GM23338 (cell line): ENCODE measurements at regions not wholly inside any gene's neighbourhood (a gene's known extent, or its start where the extent isn't known, plus 50 kb on each side); places are given as distances from the start of the nearest gene placed in this dataset.

Source experiments
- ATAC-seq: fragments of 200-7000 bp; cut with Tn5 transposase; 3 replicates; pipeline ENCODE4 v1.9.1; 2020
- DNase-seq: peaks from one replicate; pipeline ENCODE4 v3.0.0-alpha.2; 2015; ENCODE audit warnings: low spot score
- H2AFZ ChIP-seq: fragments of 200-600 bp; sonication (generic); 2 replicates; pipeline ENCODE4 v1.8.0; 2016; ENCODE audit warnings: antibody characterized with exemption, mild to moderate bottlenecking, moderate library complexity
- H3F3A ChIP-seq: fragments of 200-600 bp; sonication (generic); replicated peaks from 2 replicates; pipeline ENCODE4 v1.8.0; 2017; ENCODE audit warnings: antibody characterized with exemption, mixed run types, low read depth
- H3K27ac ChIP-seq: fragments of 200-600 bp; sonication (generic); 2 replicates; pipeline ENCODE4 v1.6.1; 2016; ENCODE audit warnings: low read depth
- H3K27me3 ChIP-seq: fragments of 200-600 bp; sonication (generic); 2 replicates; pipeline ENCODE4 v1.8.0; 2016; ENCODE audit warnings: mild to moderate bottlenecking, mixed run types, moderate library complexity; ENCODE audit not compliant: insufficient read depth
- H3K36me3 ChIP-seq: fragments of 200-600 bp; sonication (generic); 2 replicates; pipeline ENCODE4 v1.8.0; 2016; ENCODE audit warnings: mild to moderate bottlenecking; ENCODE audit not compliant: insufficient read depth
- H3K4me1 ChIP-seq: fragments of 200-600 bp; sonication (generic); 2 replicates; pipeline ENCODE4 v1.8.0; 2016; ENCODE audit warnings: mild to moderate bottlenecking, moderate library complexity; ENCODE audit not compliant: insufficient read depth
- H3K4me2 ChIP-seq: fragments of 200-600 bp; sonication (generic); 2 replicates; pipeline ENCODE4 v1.7.1; 2017; ENCODE audit warnings: mixed run types
- H3K4me3 ChIP-seq: fragments of 200-600 bp; sonication (generic); 2 replicates; pipeline ENCODE4 v1.6.1; 2016; ENCODE audit warnings: mixed run types
- H3K79me2 ChIP-seq: fragments of 200-600 bp; sonication (generic); replicated peaks from 2 replicates; pipeline ENCODE4 v1.8.0; 2017; ENCODE audit warnings: mild to moderate bottlenecking; ENCODE audit not compliant: insufficient read depth
- H3K9me2 ChIP-seq: fragments of 200-600 bp; sonication (generic); 2 replicates; pipeline ENCODE4 v1.8.0; 2017; ENCODE audit not compliant: insufficient read depth
- H4K20me1 ChIP-seq: fragments of 200-600 bp; sonication (generic); replicated peaks from 2 replicates; pipeline ENCODE4 v1.8.0; 2017; ENCODE audit warnings: mild to moderate bottlenecking; ENCODE audit not compliant: insufficient read depth
- H3K27ac Mint-ChIP-seq: 2 replicates; pipeline ENCODE4 v1.8.0; 2020; ENCODE audit warnings: inconsistent platforms, mild to moderate bottlenecking, moderate library complexity, mixed read lengths
- H3K27me3 Mint-ChIP-seq: 3 replicates; pipeline ENCODE4 v1.8.0; 2022; ENCODE audit warnings: low read depth, mild to moderate bottlenecking, moderate library complexity, mixed read lengths, inconsistent platforms; ENCODE audit not compliant: insufficient read depth, poor library complexity
- H3K36me3 Mint-ChIP-seq: 3 replicates; pipeline ENCODE4 v1.8.0; 2021; ENCODE audit warnings: low read depth, mild to moderate bottlenecking, inconsistent platforms, moderate library complexity, mixed read lengths
- H3K4me1 Mint-ChIP-seq: 3 replicates; pipeline ENCODE4 v1.8.0; 2020; ENCODE audit warnings: mild to moderate bottlenecking, inconsistent platforms, mixed read lengths
- H3K4me3 Mint-ChIP-seq: 3 replicates; pipeline ENCODE4 v1.8.0; 2021; ENCODE audit warnings: moderate library complexity, mild to moderate bottlenecking, inconsistent platforms, mixed read lengths
- H3K9me3 Mint-ChIP-seq: 3 replicates; pipeline ENCODE4 v1.8.0; 2020; ENCODE audit warnings: moderate library complexity, mild to moderate bottlenecking, inconsistent platforms, mixed read lengths
- CREB1 ChIP-seq: fragments of 250-450 bp; sonication (Bioruptor Pico); IDR thresholded peaks from 2 replicates; pipeline ENCODE4 v1.5.0; 2020; ENCODE audit warnings: low read depth, mild to moderate bottlenecking, moderate library complexity
- CTCF ChIP-seq, 2 experiments: fragments of 200-600 bp in 1 of 2; sonication (generic) in 1 of 2; conservative IDR thresholded peaks; 2 replicates each; pipeline versions ENCODE4 v1.5.1 to v1.6.1; 2016 to 2017; ENCODE audit warnings: antibody characterized with exemption in 2 of 2, low read depth in 2 of 2, mild to moderate bottlenecking in 2 of 2, moderate library complexity in 1 of 2
- ETS1 ChIP-seq: IDR thresholded peaks from 2 replicates; pipeline ENCODE4 v1.6.1; 2016; ENCODE audit warnings: antibody characterized with exemption
- EZH2 ChIP-seq: fragments of 200-600 bp; sonication (generic); IDR thresholded peaks from one replicate; pipeline ENCODE4 v1.8.0; 2017; ENCODE audit warnings: antibody characterized with exemption, mild to moderate bottlenecking, low read depth; ENCODE audit not compliant: unreplicated experiment
- EZH2phosphoT487 ChIP-seq: fragments of 200-600 bp; sonication (generic); IDR thresholded peaks from one replicate; pipeline ENCODE4 v1.8.1; 2018; ENCODE audit warnings: antibody characterized with exemption; ENCODE audit not compliant: unreplicated experiment
- JUNB ChIP-seq: IDR thresholded peaks from one replicate; pipeline ENCODE4 v1.6.1; 2016; ENCODE audit warnings: antibody characterized with exemption; ENCODE audit not compliant: unreplicated experiment
- NANOG ChIP-seq: IDR thresholded peaks from 2 replicates; pipeline ENCODE4 v1.6.1; 2016; ENCODE audit warnings: antibody characterized with exemption, borderline replicate concordance
- POLR2AphosphoS5 ChIP-seq: IDR thresholded peaks from 2 replicates; pipeline ENCODE4 v1.6.1; 2016; ENCODE audit warnings: antibody characterized with exemption, low read depth
- REST ChIP-seq: IDR thresholded peaks from one replicate; pipeline ENCODE4 v1.6.1; 2018; ENCODE audit warnings: antibody characterized with exemption; ENCODE audit not compliant: unreplicated experiment
- STAT1 ChIP-seq: IDR thresholded peaks from one replicate; pipeline ENCODE4 v1.6.1; 2016; ENCODE audit warnings: antibody characterized with exemption; ENCODE audit not compliant: unreplicated experiment
- ZNF114 ChIP-seq: fragments of 250-450 bp; sonication (Bioruptor Pico); IDR thresholded peaks from 2 replicates; pipeline ENCODE4 v1.5.0; 2020; ENCODE audit warnings: mild to moderate bottlenecking, moderate library complexity
- ZNF331 ChIP-seq: fragments of 250-450 bp; sonication (Bioruptor Pico); IDR thresholded peaks from 2 replicates; pipeline ENCODE4 v1.5.0; 2020; ENCODE audit warnings: low read depth, mild to moderate bottlenecking, moderate library complexity
- ZNF462 ChIP-seq: fragments of 250-450 bp; sonication (Bioruptor Pico); IDR thresholded peaks from 2 replicates; pipeline ENCODE4 v1.5.0; 2020; ENCODE audit warnings: mild to moderate bottlenecking, moderate library complexity

- DNase-seq (peak; percentile 8), ATAC-seq (no peak)
- TF ChIP-seq JUNB (no peak), ETS1 (no peak), EZH2phosphoT487 (no peak), NANOG (no peak), ZNF462 (CRISPR knock-in tag) (no peak), ZNF331 (CRISPR knock-in tag) (no peak), STAT1 (no peak), EZH2 (no peak), CREB1 (CRISPR knock-in tag) (no peak), POLR2AphosphoS5 (no peak), CTCF (conservative IDR thresholded peaks at IDR 0.05; ENCODE audit: low read depth in 2 of 2) (no peak), REST (no peak), ZNF114 (CRISPR knock-in tag) (no peak)
- Mint-ChIP-seq H3K27me3 (no peaks in the 10 kb centered on the region), H3K4me3 (no peak overlapping the region), H3K27ac (no peak overlapping the region), H3K36me3 (no peaks in the 10 kb centered on the region), H3K4me1 (peaks cover 7% of the 10 kb centered on the region; the same call in 2 of the 3 replicates), H3K9me3 (no peaks in the 10 kb centered on the region)
- H3K4me1 ChIP-seq, result peaks cover 8% of the 10 kb centered on the region
- no peak overlapping the region for H3K4me3 ChIP-seq
- H2AFZ ChIP-seq, result no peak overlapping the region
- H3K36me3 ChIP-seq, result no peaks in the 10 kb centered on the region
- H3K27ac ChIP-seq, result no peak overlapping the region
- H4K20me1 ChIP-seq, result no peaks in the 10 kb centered on the region
- H3K4me2 ChIP-seq, result no peak overlapping the region
- H3K9me2 ChIP-seq, result no peaks in the 10 kb centered on the region
- H3K79me2 ChIP-seq, result no peaks in the 10 kb centered on the region
- H3K27me3 ChIP-seq, result peaks cover 5% of the 10 kb centered on the region; the same call in 1 of the 2 replicates
- H3F3A ChIP-seq, result no peaks in the 10 kb centered on the region
Measured at GRCh38 chrY:14139521-14139920, 83.5 kb downstream of the VCY1B start.
